ENCODE measurements at regions not wholly inside any gene's neighbourhood (a gene's known extent, or its start where the extent isn't known, plus 50 kb on each side); places are given as distances from the start of the nearest gene placed in this dataset.

GRCh38 chr14:65334765-65335410 is 77.6 kb upstream of the FUT8 start:
- TF ChIP-seq, protein P1, sequence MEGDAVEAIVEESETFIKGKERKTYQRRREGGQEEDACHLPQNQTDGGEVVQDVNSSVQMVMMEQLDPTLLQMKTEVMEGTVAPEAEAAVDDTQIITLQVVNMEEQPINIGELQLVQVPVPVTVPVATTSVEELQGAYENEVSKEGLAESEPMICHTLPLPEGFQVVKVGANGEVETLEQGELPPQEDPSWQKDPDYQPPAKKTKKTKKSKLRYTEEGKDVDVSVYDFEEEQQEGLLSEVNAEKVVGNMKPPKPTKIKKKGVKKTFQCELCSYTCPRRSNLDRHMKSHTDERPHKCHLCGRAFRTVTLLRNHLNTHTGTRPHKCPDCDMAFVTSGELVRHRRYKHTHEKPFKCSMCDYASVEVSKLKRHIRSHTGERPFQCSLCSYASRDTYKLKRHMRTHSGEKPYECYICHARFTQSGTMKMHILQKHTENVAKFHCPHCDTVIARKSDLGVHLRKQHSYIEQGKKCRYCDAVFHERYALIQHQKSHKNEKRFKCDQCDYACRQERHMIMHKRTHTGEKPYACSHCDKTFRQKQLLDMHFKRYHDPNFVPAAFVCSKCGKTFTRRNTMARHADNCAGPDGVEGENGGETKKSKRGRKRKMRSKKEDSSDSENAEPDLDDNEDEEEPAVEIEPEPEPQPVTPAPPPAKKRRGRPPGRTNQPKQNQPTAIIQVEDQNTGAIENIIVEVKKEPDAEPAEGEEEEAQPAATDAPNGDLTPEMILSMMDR (conservative IDR thresholded peaks at IDR 0.05; ENCODE audit: low read length): no peak
- H3K4me3 ChIP-seq (ENCODE audit: low read length): no peak overlapping the region; the same call in 1 of the 2 replicates
- DNase-seq (ENCODE audit: low read depth): no peak

DNA sequence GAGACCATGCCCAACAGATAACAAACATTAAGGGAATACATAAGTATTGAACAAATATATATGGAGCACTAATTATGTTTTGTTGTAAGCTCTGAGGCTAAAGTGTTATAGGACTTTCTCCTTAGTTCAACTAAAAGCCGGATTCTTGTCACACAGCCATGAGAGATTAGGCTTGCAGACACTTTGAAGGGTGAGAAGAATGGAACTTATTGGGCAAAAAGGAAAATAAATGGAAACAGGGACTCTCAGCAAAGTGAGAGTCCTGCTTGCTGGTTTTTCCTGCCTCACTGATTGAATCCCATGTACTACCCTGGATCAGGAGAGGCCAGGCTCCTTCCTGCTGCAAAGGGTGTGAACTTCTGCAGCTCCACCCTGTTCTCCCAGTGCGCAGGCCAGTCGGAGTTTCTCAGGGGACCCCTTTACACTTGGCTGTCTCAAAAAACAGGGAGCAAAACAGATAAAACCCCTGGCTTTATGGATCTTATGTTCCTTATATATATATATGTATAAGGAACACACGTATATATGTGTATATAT is 77.1 kb upstream of the FUT8 start:
- H3K4me3 ChIP-seq (ENCODE audit: low read length): no peak overlapping the region
- DNase-seq (ENCODE audit: low read depth): no peak
- TF ChIP-seq, protein P1 (conservative IDR thresholded peaks at IDR 0.05; ENCODE audit: low read length): no peak

- DNase-seq (ENCODE audit: low read depth): peak; percentile 77
These were observed 76.3 kb upstream of the FUT8 start for GRCh38 chr14:65336191-65336591.

GRCh38 chr14:65339866-65340265 is 72.7 kb upstream of the FUT8 start:
- no peak overlapping the region for H3K4me3 ChIP-seq (ENCODE audit: low read length)
- TF ChIP-seq, protein P1 (conservative IDR thresholded peaks at IDR 0.05; ENCODE audit: low read length): no peak

More at GRCh38 chr14:65336191-65336591, 76.3 kb upstream of the FUT8 start:
- H3K4me3 ChIP-seq (ENCODE audit: low read length): no peak overlapping the region
- TF ChIP-seq, protein P1 (conservative IDR thresholded peaks at IDR 0.05; ENCODE audit: low read length): no peak

DNA sequence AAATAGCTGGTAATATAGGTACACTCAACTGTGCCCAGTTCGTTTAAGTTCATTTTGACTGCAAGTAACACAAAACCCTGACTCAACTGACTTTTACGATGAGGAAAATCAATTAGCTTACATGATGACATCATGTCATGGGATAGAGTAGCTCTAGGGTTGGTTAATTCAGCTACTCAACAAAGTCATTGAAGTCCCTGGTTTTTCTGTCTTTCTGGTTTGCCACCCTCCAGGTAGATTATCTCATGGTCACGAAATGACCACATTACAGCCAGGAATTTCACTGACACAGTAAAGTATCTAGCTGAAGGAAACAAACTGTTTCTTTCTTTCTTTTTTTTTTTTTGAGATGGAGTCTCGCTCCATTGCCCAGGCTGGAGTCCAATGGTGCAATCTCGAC is 68.5 kb upstream of the FUT8 start:
- TF ChIP-seq, protein P1 (conservative IDR thresholded peaks at IDR 0.05; ENCODE audit: low read length): no peak
- H3K4me3 ChIP-seq (ENCODE audit: low read length): no peak overlapping the region

More at GRCh38 chr14:65339866-65340265, 72.7 kb upstream of the FUT8 start:
- DNase-seq (ENCODE audit: low read depth): no peak

DNA sequence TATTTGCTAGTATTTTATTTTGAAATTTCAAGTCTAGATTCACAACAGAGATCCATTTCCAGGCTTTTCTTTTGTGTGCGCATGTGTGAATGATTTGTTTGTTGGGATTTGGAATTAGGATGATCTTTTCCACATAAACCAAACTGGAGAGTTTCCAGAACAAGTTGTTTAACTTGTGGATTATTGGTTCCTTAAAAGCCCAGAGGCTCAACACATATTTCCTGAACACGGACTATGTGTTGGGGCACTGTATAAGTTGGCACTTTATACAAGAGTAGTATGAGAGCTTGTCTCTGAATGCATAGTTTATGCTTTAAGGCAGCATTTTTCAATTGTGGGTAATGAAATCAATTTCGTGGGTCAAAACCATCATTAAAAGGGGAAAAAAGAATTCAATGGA is 67.3 kb upstream of the FUT8 start:
- no peak overlapping the region for H3K4me3 ChIP-seq (ENCODE audit: low read length)
- no peak for DNase-seq (ENCODE audit: low read depth)
- TF ChIP-seq, protein P1 (conservative IDR thresholded peaks at IDR 0.05; ENCODE audit: low read length): no peak

More for the DNA sequence above, 68.5 kb upstream of the FUT8 start:
- DNase-seq (ENCODE audit: low read depth): no peak

DNA sequence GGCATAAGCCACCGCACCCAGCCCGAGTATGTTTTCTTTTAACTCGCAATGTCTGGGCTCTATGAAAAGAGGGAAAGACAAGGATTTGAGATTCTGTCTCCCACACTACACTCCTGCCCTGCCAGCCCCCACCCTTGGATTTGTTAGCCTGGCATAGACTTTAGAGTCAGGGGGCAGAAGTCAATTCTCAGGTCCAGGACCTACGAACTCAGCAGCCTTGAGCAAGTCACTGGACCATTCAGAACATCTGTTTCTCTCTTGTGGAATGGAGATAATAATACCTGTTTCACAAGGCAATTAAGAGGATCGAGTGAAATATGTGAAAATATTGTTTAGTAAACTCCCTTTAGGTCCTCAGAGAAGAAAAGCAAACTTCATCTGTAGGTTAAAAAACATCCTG is 66.1 kb upstream of the FUT8 start:
- TF ChIP-seq, protein P1 (conservative IDR thresholded peaks at IDR 0.05; ENCODE audit: low read length): no peak
- DNase-seq (ENCODE audit: low read depth): no peak
- no peak overlapping the region for H3K4me3 ChIP-seq (ENCODE audit: low read length)
